ENCODE measurements at regions not wholly inside any gene's neighbourhood (a gene's known extent, or its start where the extent isn't known, plus 50 kb on each side); places are given as distances from the start of the nearest gene placed in this dataset.
"Not testable (repeated sequence)": the region's sequence is repeated elsewhere in the genome, so short reads cannot be mapped to it uniquely, and the experiment has no call there.

DNA sequence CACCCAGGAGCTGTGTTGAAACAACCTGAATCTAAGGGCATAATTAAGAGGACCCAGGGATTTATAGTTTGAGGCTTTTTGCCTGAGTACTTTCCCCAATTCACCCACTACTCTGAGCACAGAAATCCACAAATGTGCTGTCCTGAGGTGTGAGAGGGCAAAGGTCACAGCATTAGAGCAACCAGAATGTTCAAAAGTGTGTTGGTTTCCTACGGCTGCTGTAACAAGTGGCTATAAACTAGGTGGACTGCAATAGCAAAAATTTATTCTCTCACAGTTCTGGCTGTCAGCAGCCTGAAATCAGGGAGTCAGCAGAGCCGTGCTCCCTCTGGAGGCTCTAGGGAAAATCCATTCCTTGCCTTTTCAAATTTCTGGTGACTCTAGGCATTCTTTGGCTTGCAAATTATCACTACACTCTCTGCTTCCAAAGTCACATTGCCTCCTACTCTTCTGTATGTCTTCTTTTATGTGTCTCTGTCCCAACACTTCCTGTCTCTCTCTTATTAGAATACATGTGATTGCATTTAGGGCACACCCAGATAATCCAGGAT lies 91.4 kb upstream of the TACR1 start:
- TF ChIP-seq, protein P1, sequence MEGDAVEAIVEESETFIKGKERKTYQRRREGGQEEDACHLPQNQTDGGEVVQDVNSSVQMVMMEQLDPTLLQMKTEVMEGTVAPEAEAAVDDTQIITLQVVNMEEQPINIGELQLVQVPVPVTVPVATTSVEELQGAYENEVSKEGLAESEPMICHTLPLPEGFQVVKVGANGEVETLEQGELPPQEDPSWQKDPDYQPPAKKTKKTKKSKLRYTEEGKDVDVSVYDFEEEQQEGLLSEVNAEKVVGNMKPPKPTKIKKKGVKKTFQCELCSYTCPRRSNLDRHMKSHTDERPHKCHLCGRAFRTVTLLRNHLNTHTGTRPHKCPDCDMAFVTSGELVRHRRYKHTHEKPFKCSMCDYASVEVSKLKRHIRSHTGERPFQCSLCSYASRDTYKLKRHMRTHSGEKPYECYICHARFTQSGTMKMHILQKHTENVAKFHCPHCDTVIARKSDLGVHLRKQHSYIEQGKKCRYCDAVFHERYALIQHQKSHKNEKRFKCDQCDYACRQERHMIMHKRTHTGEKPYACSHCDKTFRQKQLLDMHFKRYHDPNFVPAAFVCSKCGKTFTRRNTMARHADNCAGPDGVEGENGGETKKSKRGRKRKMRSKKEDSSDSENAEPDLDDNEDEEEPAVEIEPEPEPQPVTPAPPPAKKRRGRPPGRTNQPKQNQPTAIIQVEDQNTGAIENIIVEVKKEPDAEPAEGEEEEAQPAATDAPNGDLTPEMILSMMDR (IDR thresholded peaks at IDR 0.05), result no peak
- H3K4me3 Mint-ChIP-seq, result no peak overlapping the region
- no peaks in the 10 kb centered on the region for H3K27me3 ChIP-seq (ENCODE audit: control insufficient read depth in 2 of 2, insufficient read depth in 2 of 2, low read length in 2 of 2)

DNA sequence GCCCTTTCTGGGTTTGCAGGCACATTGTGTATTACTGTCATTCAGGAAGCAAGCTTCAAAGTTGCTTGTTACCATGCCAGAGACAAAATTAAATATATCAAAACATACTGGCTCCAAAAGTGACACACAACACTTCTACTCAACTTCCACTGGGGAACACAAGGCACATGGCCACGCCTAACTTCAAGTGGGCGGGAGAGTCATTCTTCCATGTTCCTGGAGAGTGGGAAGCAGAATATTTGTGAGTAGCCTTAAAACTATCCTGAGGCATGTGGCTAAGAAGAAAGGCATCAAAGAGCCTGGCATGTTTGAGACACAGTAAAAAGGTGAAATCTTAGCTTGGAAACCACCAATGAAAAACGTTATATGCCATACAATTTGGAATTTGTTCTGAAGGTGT lies 90.5 kb upstream of the TACR1 start:
- Histone ChIP-seq H3K9me3 (replicated peaks in 1 of 2; ENCODE audit: control insufficient read depth in 1 of 2, insufficient read depth in 1 of 2, low read length in 2 of 2) (no peaks in the 10 kb centered on the region), H3K27me3 (ENCODE audit: control insufficient read depth in 2 of 2, insufficient read depth in 2 of 2, low read length in 2 of 2) (no peaks in the 10 kb centered on the region), H3K79me2 (ENCODE audit: insufficient read depth, low read length) (no peaks in the 10 kb centered on the region), H3K9ac (ENCODE audit: insufficient read depth, low read length, poor library complexity, severe bottlenecking) (no peak overlapping the region), H2AFZ (ENCODE audit: insufficient read depth, low read depth, low read length, poor library complexity, severe bottlenecking) (no peak overlapping the region), H3K36me3 (replicated peaks in 1 of 2; ENCODE audit: control insufficient read depth in 1 of 2, insufficient read depth in 2 of 2, low read length in 2 of 2) (no peaks in the 10 kb centered on the region), H4K20me1 (ENCODE audit: insufficient read depth, low read length) (no peaks in the 10 kb centered on the region), H3K27ac (ENCODE audit: low read depth in 1 of 2, low read length in 2 of 2) (no peak overlapping the region), H3K4me3 (replicated peaks in 1 of 3; ENCODE audit: low read depth in 2 of 3, low read length in 3 of 3) (no peak overlapping the region), H3K4me2 (replicated peaks; ENCODE audit: extremely low read depth, low read length, poor library complexity, severe bottlenecking) (no peak overlapping the region), H3K4me1 (ENCODE audit: control insufficient read depth in 1 of 2, insufficient read depth in 2 of 2, low read length in 2 of 2) (peaks cover 19 to 20% of the 10 kb centered on the region in 2 donors)
- H3K36me3 Mint-ChIP-seq, result no peaks in the 10 kb centered on the region
- no peak overlapping the region for H3K4me3 Mint-ChIP-seq
- H3K27me3 Mint-ChIP-seq (ENCODE audit: low read depth in 3 of 3), result no peaks in the 10 kb centered on the region
- DNase-seq, result no peak
- H3K27ac Mint-ChIP-seq, result no peak overlapping the region
- TF ChIP-seq, protein P1 (IDR thresholded peaks at IDR 0.05), result no peak
- intact Hi-C loops (cut with micrococcal nuclease), result no loop called here
- H3K4me1 Mint-ChIP-seq, result peaks cover 16% of the 10 kb centered on the region
- WGBS (ENCODE audit: insufficient coverage), result 80% methylated on average over 1 of the region's 3 CpGs
- H3K9me3 Mint-ChIP-seq, result peaks cover 0 to 4% (median 0%) of the 10 kb centered on the region in 7 donors

More for the DNA sequence above, 91.4 kb upstream of the TACR1 start:
- Histone ChIP-seq H4K20me1 (ENCODE audit: insufficient read depth, low read length) (no peaks in the 10 kb centered on the region), H2AFZ (ENCODE audit: insufficient read depth, low read depth, low read length, poor library complexity, severe bottlenecking) (no peak overlapping the region), H3K9me3 (replicated peaks in 1 of 2; ENCODE audit: control insufficient read depth in 1 of 2, insufficient read depth in 1 of 2, low read length in 2 of 2) (no peaks in the 10 kb centered on the region), H3K4me1 (ENCODE audit: control insufficient read depth in 1 of 2, insufficient read depth in 2 of 2, low read length in 2 of 2) (peaks cover 19 to 20% of the 10 kb centered on the region in 2 donors), H3K36me3 (replicated peaks in 1 of 2; ENCODE audit: control insufficient read depth in 1 of 2, insufficient read depth in 2 of 2, low read length in 2 of 2) (no peaks in the 10 kb centered on the region), H3K79me2 (ENCODE audit: insufficient read depth, low read length) (no peaks in the 10 kb centered on the region), H3K4me3 (replicated peaks in 1 of 3; ENCODE audit: low read depth in 2 of 3, low read length in 3 of 3) (no peak overlapping the region), H3K27ac (ENCODE audit: low read depth in 1 of 2, low read length in 2 of 2) (no peak overlapping the region), H3K4me2 (replicated peaks; ENCODE audit: extremely low read depth, low read length, poor library complexity, severe bottlenecking) (no peak overlapping the region), H3K9ac (ENCODE audit: insufficient read depth, low read length, poor library complexity, severe bottlenecking) (no peak overlapping the region)
- peaks cover 0 to 4% (median 0%) of the 10 kb centered on the region in 7 donors for H3K9me3 Mint-ChIP-seq
- intact Hi-C loops (cut with micrococcal nuclease), result no loop called here
- H3K36me3 Mint-ChIP-seq, result no peaks in the 10 kb centered on the region
- DNase-seq, result no peak
- H3K4me1 Mint-ChIP-seq, result peaks cover 16% of the 10 kb centered on the region
- no peaks in the 10 kb centered on the region for H3K27me3 Mint-ChIP-seq (ENCODE audit: low read depth in 3 of 3)
- no peak overlapping the region for H3K27ac Mint-ChIP-seq
- 100% methylated on average over 1 of the region's 2 CpGs for WGBS (ENCODE audit: insufficient coverage)

DNA sequence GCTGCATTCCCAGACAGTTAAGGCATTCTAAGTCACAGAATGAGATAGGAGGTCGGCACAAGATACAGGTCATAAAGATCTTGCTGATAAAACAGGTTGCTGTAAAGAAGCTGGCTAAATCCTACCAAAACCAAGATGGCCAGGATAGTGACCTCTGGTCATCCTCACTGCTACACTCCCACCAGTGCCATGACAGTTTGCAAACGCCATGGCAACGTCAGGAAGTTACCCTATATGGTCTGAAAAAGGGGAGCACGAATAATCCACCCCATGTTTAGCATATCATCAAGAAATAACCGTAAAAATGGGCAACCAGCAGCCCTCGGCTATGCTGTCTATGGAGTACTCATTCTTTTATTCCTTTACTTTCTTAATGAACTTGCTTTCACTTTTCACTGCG lies 89.9 kb upstream of the TACR1 start:
- H3K36me3 ChIP-seq (replicated peaks in 1 of 2; ENCODE audit: control insufficient read depth in 1 of 2, insufficient read depth in 2 of 2, low read length in 2 of 2); intact Hi-C loops (cut with micrococcal nuclease); H3K27me3 ChIP-seq (ENCODE audit: control insufficient read depth in 2 of 2, insufficient read depth in 2 of 2, low read length in 2 of 2); H3K4me3 ChIP-seq (replicated peaks in 1 of 3; ENCODE audit: low read depth in 2 of 3, low read length in 3 of 3); H3K36me3 Mint-ChIP-seq; H3K27ac Mint-ChIP-seq; DNase-seq; H3K9me3 ChIP-seq (replicated peaks in 1 of 2; ENCODE audit: control insufficient read depth in 1 of 2, insufficient read depth in 1 of 2, low read length in 2 of 2); H3K9ac ChIP-seq (ENCODE audit: insufficient read depth, low read length, poor library complexity, severe bottlenecking); H3K4me3 Mint-ChIP-seq; H2AFZ ChIP-seq (ENCODE audit: insufficient read depth, low read depth, low read length, poor library complexity, severe bottlenecking); H4K20me1 ChIP-seq (ENCODE audit: insufficient read depth, low read length); H3K79me2 ChIP-seq (ENCODE audit: insufficient read depth, low read length); H3K27ac ChIP-seq (ENCODE audit: low read depth in 1 of 2, low read length in 2 of 2); H3K27me3 Mint-ChIP-seq (ENCODE audit: low read depth in 3 of 3); H3K4me2 ChIP-seq (replicated peaks; ENCODE audit: extremely low read depth, low read length, poor library complexity, severe bottlenecking); H3K9me3 Mint-ChIP-seq: not testable (repeated sequence)
- peaks cover 16% of the 10 kb centered on the region for H3K4me1 Mint-ChIP-seq
- peaks cover 19 to 20% of the 10 kb centered on the region in 2 donors for H3K4me1 ChIP-seq (ENCODE audit: control insufficient read depth in 1 of 2, insufficient read depth in 2 of 2, low read length in 2 of 2)
- WGBS (ENCODE audit: insufficient coverage), result 100% methylated on average over 4 of the region's 7 CpGs
